A673 (cell line): ENCODE measurements at regions not wholly inside any gene's neighbourhood (a gene's known extent, or its start where the extent isn't known, plus 50 kb on each side); places are given as distances from the start of the nearest gene placed in this dataset.
"Not testable (repeated sequence)": the region's sequence is repeated elsewhere in the genome, so short reads cannot be mapped to it uniquely, and the experiment has no call there.

ENCODE experiments used
- BruUV-seq: library from RNA; stranded (reverse); fragments of 400-500 nt; replicated peaks from 2 replicates; lab custom pipeline; 2021; lab: Mats Ljungman, UMichigan
- CTCF ChIA-PET: fragments of 300-600 bp; sonication (Branson Sonifier 250); formaldehyde crosslinking; loops from one replicate; lab custom pipeline; 2022; ENCODE audit warnings: antibody characterized with exemption; lab: Charles Lee
- POLR2A ChIA-PET: fragments of 300-600 bp; sonication (Branson Sonifier 250); formaldehyde crosslinking; loops from one replicate; lab custom pipeline; 2022; ENCODE audit warnings: antibody characterized with exemption; ENCODE audit not compliant: low non-redundant PET; lab: Charles Lee
- DNase-seq: peaks from one replicate; pipeline ENCODE4 v3.0.0-alpha.2; 2015; ENCODE audit warnings: low spot score
- H3K27ac ChIP-seq: fragments of 200-600 bp; sonication (generic); 2 replicates; pipeline ENCODE4 v1.5.1; 2016; ENCODE audit warnings: mixed run types, low read depth, mild to moderate bottlenecking, mixed read lengths, antibody characterized with exemption, low read length; ENCODE audit not compliant: poor library complexity, severe bottlenecking
- H3K27me3 ChIP-seq: fragments of 200-600 bp; sonication (generic); replicated peaks from 2 replicates; pipeline ENCODE4 v1.6.1; 2017; ENCODE audit warnings: mixed run types, low read depth, mild to moderate bottlenecking, mixed read lengths, antibody characterized with exemption, low read length; ENCODE audit not compliant: insufficient read depth, poor library complexity
- H3K36me3 ChIP-seq: fragments of 200-600 bp; sonication (generic); 2 replicates; pipeline ENCODE4 v1.6.1; 2016; ENCODE audit warnings: mixed run types, mild to moderate bottlenecking, mixed read lengths, antibody characterized with exemption, low read length; ENCODE audit not compliant: insufficient read depth, poor library complexity, severe bottlenecking
- H3K4me1 ChIP-seq: fragments of 200-600 bp; sonication (generic); 2 replicates; pipeline ENCODE4 v1.6.1; 2017; ENCODE audit warnings: mixed run types, mild to moderate bottlenecking, mixed read lengths, antibody characterized with exemption, low read length; ENCODE audit not compliant: insufficient read depth, poor library complexity, severe bottlenecking
- H3K4me3 ChIP-seq: fragments of 200-600 bp; sonication (generic); 2 replicates; pipeline ENCODE4 v1.5.1; 2016; ENCODE audit warnings: low read depth, mixed run types, mild to moderate bottlenecking, mixed read lengths, low read length; ENCODE audit not compliant: poor library complexity, severe bottlenecking
- H3K9me3 ChIP-seq: fragments of 200-600 bp; sonication (generic); 2 replicates; pipeline ENCODE4 v1.6.1; 2016; ENCODE audit warnings: mixed run types, low read depth, mild to moderate bottlenecking, mixed read lengths, antibody characterized with exemption, low read length; ENCODE audit not compliant: poor library complexity, severe bottlenecking
- EZH2 ChIP-seq: fragments of 200-600 bp; sonication (generic); IDR thresholded peaks from 2 replicates; pipeline ENCODE4 v1.6.1; 2017; ENCODE audit warnings: borderline replicate concordance, low read depth, mild to moderate bottlenecking, mixed read lengths, antibody characterized with exemption, low read length; ENCODE audit not compliant: poor library complexity, severe bottlenecking
- intact Hi-C: fragments of 100-400 bp; cut with micrococcal nuclease; formaldehyde crosslinking; loops from one replicate; pipeline ENCODE4 v1.10.0; 2022; ENCODE audit not compliant: unreplicated experiment
- TF ChIP-seq, protein P1 (sequence below): fragments of 300-800, 200-600 bp; sonication (generic); conservative IDR thresholded peaks from 2 replicates; pipeline ENCODE4 v1.5.1; 2017; ENCODE audit warnings: low read depth, mild to moderate bottlenecking, antibody characterized with exemption, low read length, moderate library complexity, mixed read lengths

DNA sequence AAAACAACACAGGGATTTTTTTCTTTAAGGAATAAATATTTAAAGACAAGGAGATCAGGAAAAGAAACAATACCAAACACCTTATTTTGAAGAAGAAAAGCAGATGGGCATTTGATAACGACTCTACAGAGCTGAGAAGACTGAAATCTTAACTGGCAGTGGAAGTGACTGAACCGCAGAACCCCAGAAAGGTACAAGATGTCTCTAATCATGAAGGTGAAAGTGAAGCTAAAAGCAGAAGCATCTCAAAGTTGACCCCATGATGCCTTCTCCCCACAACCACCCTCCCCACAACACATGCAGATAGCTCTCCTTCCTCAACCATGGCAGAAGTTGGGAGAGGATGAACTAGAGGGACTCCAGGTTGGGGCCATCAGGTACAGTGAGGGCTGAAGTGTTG lies 129.6 kb downstream of the ZNF648 start:
- Histone ChIP-seq H3K4me3 (no peak overlapping the region), H3K9me3 (no peaks in the 10 kb centered on the region), H3K4me1 (no peaks in the 10 kb centered on the region), H3K36me3 (no peaks in the 10 kb centered on the region), H3K27ac (no peak overlapping the region), H3K27me3 (peaks cover 24% of the 10 kb centered on the region)
- no TSS peak for BruUV-seq
- POLR2A ChIA-PET: no interaction called here
- CTCF ChIA-PET: no interaction called here
- no peak for DNase-seq
- intact Hi-C loops: loop anchor here (10.0 kb wide), 1 partner anchor 737 kb away; no protein-coding TSS in a partner anchor
- TF ChIP-seq EZH2: no peak
- TF ChIP-seq, protein P1, sequence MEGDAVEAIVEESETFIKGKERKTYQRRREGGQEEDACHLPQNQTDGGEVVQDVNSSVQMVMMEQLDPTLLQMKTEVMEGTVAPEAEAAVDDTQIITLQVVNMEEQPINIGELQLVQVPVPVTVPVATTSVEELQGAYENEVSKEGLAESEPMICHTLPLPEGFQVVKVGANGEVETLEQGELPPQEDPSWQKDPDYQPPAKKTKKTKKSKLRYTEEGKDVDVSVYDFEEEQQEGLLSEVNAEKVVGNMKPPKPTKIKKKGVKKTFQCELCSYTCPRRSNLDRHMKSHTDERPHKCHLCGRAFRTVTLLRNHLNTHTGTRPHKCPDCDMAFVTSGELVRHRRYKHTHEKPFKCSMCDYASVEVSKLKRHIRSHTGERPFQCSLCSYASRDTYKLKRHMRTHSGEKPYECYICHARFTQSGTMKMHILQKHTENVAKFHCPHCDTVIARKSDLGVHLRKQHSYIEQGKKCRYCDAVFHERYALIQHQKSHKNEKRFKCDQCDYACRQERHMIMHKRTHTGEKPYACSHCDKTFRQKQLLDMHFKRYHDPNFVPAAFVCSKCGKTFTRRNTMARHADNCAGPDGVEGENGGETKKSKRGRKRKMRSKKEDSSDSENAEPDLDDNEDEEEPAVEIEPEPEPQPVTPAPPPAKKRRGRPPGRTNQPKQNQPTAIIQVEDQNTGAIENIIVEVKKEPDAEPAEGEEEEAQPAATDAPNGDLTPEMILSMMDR: no peak

DNA sequence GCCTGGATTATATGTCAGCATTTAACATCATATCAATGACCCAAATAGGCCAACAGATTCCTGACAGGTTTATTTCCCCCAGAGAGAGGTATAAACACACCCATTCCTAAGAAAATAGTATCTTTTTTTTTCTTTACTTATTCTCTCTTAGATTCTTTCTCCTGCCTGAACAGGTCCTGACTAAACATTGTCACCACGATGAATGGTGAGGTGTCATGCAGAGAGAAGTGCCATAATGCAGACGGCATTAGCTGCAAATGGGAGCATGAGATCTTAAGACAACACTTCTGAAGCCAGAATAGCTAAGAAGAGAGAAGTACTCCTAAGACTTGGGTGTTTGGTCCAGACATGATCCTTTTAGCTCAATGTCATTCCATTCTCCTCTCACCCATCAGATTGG lies 131.3 kb downstream of the ZNF648 start:
- Histone ChIP-seq H3K27me3 (peaks cover 24% of the 10 kb centered on the region), H3K27ac (no peak overlapping the region), H3K9me3 (no peaks in the 10 kb centered on the region), H3K4me3 (no peak overlapping the region), H3K4me1 (no peaks in the 10 kb centered on the region), H3K36me3 (no peaks in the 10 kb centered on the region)
- ChIA-PET CTCF (no interaction called here), POLR2A (no interaction called here)
- TF ChIP-seq, protein P1: no peak
- TF ChIP-seq EZH2: no peak
- intact Hi-C loops: loop anchor here (10.0 kb wide), 1 partner anchor 735 kb away; no protein-coding TSS in a partner anchor
- BruUV-seq: no TSS peak
- DNase-seq: no peak

- Histone ChIP-seq H3K4me3 (no peak overlapping the region), H3K9me3 (no peaks in the 10 kb centered on the region), H3K27me3 (no peaks in the 10 kb centered on the region), H3K27ac (no peak overlapping the region), H3K36me3 (no peaks in the 10 kb centered on the region), H3K4me1 (no peaks in the 10 kb centered on the region)
- ChIA-PET POLR2A (no interaction called here), CTCF (no interaction called here)
- BruUV-seq: no TSS peak
- no peak for DNase-seq
- TF ChIP-seq, protein P1: no peak
- no peak for TF ChIP-seq EZH2
- intact Hi-C loops: no loop called here
These were observed 134.8 kb downstream of the ZNF648 start for GRCh38 chr1:181926697-181927096.

GRCh38 chr1:181924034-181924433 lies 137.5 kb downstream of the ZNF648 start:
- H3K9me3 ChIP-seq, DNase-seq, BruUV-seq, H3K4me3 ChIP-seq, H3K27ac ChIP-seq, H3K36me3 ChIP-seq, intact Hi-C loops, H3K27me3 ChIP-seq, POLR2A ChIA-PET, H3K4me1 ChIP-seq, CTCF ChIA-PET: not testable (repeated sequence)
